Mesenchymal stem cell (in vitro differentiated cells and primary cell): ENCODE measurements at regions not wholly inside any gene's neighbourhood (a gene's known extent, or its start where the extent isn't known, plus 50 kb on each side); places are given as distances from the start of the nearest gene placed in this dataset.

Experiments
- DNase-seq: peaks from one replicate; pipeline ENCODE4 v3.0.0-alpha.2; 2013
- H2AFZ ChIP-seq: one replicate; pipeline ENCODE4 v1.6.1; 2013; ENCODE audit warnings: low read depth, mild to moderate bottlenecking, control low read depth, inconsistent platforms, low read length, moderate library complexity
- H2AK5ac ChIP-seq: 2 replicates; pipeline ENCODE4 v1.6.1; 2013; ENCODE audit warnings: low read length, moderate library complexity, mild to moderate bottlenecking, inconsistent platforms; ENCODE audit not compliant: severe bottlenecking
- H2BK120ac ChIP-seq: one replicate; pipeline ENCODE4 v1.6.1; 2013; ENCODE audit warnings: low read depth, mild to moderate bottlenecking, inconsistent platforms, low read length, moderate library complexity
- H2BK12ac ChIP-seq, 2 experiments: one replicate each; pipeline ENCODE4 v1.6.1; 2013; ENCODE audit warnings: inconsistent platforms in 2 of 2, low read length in 2 of 2, mild to moderate bottlenecking in 2 of 2, moderate library complexity in 2 of 2, control low read depth in 1 of 2
- H2BK15ac ChIP-seq: one replicate; pipeline ENCODE4 v1.6.1; 2013; ENCODE audit warnings: mild to moderate bottlenecking, low read depth, inconsistent platforms; ENCODE audit not compliant: poor library complexity, severe bottlenecking
- H2BK5ac ChIP-seq: 2 replicates; pipeline ENCODE4 v1.6.1; 2013; ENCODE audit warnings: low read depth, mild to moderate bottlenecking, low read length, control low read depth, inconsistent platforms; ENCODE audit not compliant: poor library complexity, severe bottlenecking
- H3K14ac ChIP-seq, 2 experiments: one replicate each; pipeline ENCODE4 v1.6.1; 2013; ENCODE audit warnings: inconsistent platforms in 2 of 2, low read length in 2 of 2, control low read depth in 1 of 2, mild to moderate bottlenecking in 1 of 2, moderate library complexity in 1 of 2
- H3K18ac ChIP-seq, 2 experiments: one replicate each; pipeline ENCODE4 v1.6.1; 2013; ENCODE audit warnings: inconsistent platforms in 2 of 2, low read length in 2 of 2, control low read depth in 1 of 2, low read depth in 1 of 2, mild to moderate bottlenecking in 1 of 2
- H3K23ac ChIP-seq, 2 experiments: one replicate each; pipeline ENCODE4 v1.6.1; 2013; ENCODE audit warnings: inconsistent platforms in 2 of 2, low read length in 2 of 2, mild to moderate bottlenecking in 2 of 2, moderate library complexity in 2 of 2, control low read depth in 1 of 2
- H3K27ac ChIP-seq: 2 replicates; pipeline ENCODE4 v1.5.1; 2013; ENCODE audit warnings: mild to moderate bottlenecking, moderate library complexity, low read length, control low read depth, inconsistent platforms; ENCODE audit not compliant: poor library complexity, severe bottlenecking
- H3K27me3 ChIP-seq, 2 experiments: 2 replicates each; pipeline versions ENCODE4 v1.6.1 to v1.7.0; 2013; ENCODE audit warnings: low read length in 2 of 2, mild to moderate bottlenecking in 2 of 2, moderate library complexity in 2 of 2, control low read depth in 1 of 2, inconsistent platforms in 1 of 2; ENCODE audit not compliant: control insufficient read depth in 1 of 2, insufficient read depth in 1 of 2
- H3K36me3 ChIP-seq, 2 experiments: 2 replicates each; pipeline versions ENCODE4 v1.6.1 to v1.7.0; 2013; ENCODE audit warnings: low read length in 2 of 2, control low read depth in 1 of 2, inconsistent platforms in 1 of 2, low read depth in 1 of 2, mild to moderate bottlenecking in 1 of 2; ENCODE audit not compliant: insufficient read depth in 2 of 2, control insufficient read depth in 1 of 2
- H3K4ac ChIP-seq, 2 experiments: one replicate each; pipeline ENCODE4 v1.6.1; 2013; ENCODE audit warnings: inconsistent platforms in 2 of 2, low read length in 2 of 2, mild to moderate bottlenecking in 2 of 2, moderate library complexity in 2 of 2, control low read depth in 1 of 2, low read depth in 1 of 2
- H3K4me1 ChIP-seq: 2 replicates; pipeline ENCODE4 v1.6.1; 2013; ENCODE audit warnings: low read depth, low read length, control low read depth; ENCODE audit not compliant: control insufficient read depth, insufficient read depth
- H3K4me2 ChIP-seq: 2 replicates; pipeline ENCODE4 v1.6.1; 2013; ENCODE audit warnings: low read length, mild to moderate bottlenecking, inconsistent platforms; ENCODE audit not compliant: poor library complexity, severe bottlenecking
- H3K4me3 ChIP-seq, 2 experiments: 2 replicates each; pipeline versions ENCODE4 v1.5.1 to v1.7.0; 2013; ENCODE audit warnings: low read length in 2 of 2, mild to moderate bottlenecking in 2 of 2, control low read depth in 1 of 2, low read depth in 1 of 2; ENCODE audit not compliant: insufficient read depth in 1 of 2
- H3K79me1 ChIP-seq: replicated peaks from 2 replicates; pipeline ENCODE4 v1.6.1; 2013; ENCODE audit warnings: mild to moderate bottlenecking, control low read depth, low read length, inconsistent platforms; ENCODE audit not compliant: poor library complexity, severe bottlenecking
- H3K9ac ChIP-seq: 2 replicates; pipeline ENCODE4 v1.7.0; 2013; ENCODE audit warnings: mild to moderate bottlenecking, low read length, moderate library complexity
- H3K9me3 ChIP-seq: 2 replicates; pipeline ENCODE4 v1.7.0; 2013; ENCODE audit warnings: mild to moderate bottlenecking, low read length; ENCODE audit not compliant: control insufficient read depth
- H4K8ac ChIP-seq: one replicate; pipeline ENCODE4 v1.6.1; 2013; ENCODE audit warnings: inconsistent platforms, mild to moderate bottlenecking, low read length, moderate library complexity
- H4K91ac ChIP-seq: one replicate; pipeline ENCODE4 v1.6.1; 2013; ENCODE audit warnings: mild to moderate bottlenecking, low read length, inconsistent platforms
- WGBS: methylation state at CpG from one replicate; pipeline ENCODE4 v1.1.7; 2013; ENCODE audit warnings: mixed read lengths; 5-methylcytosine and 5-hydroxymethylcytosine counted together

- H3K23ac ChIP-seq: no peak overlapping the region
- H2BK15ac ChIP-seq: no peak overlapping the region
- H3K18ac ChIP-seq: no peak overlapping the region
- no peak for DNase-seq
- no peak overlapping the region for H2BK12ac ChIP-seq
- no peak overlapping the region for H4K8ac ChIP-seq
- H3K9me3 ChIP-seq: peaks cover 17% of the 10 kb centered on the region
- H2AFZ ChIP-seq: no peak overlapping the region
- no peak overlapping the region for H2BK120ac ChIP-seq
- no peak overlapping the region for H4K91ac ChIP-seq
- H3K27ac ChIP-seq: no peak overlapping the region
- no peak overlapping the region for H3K4ac ChIP-seq
- no peak overlapping the region for H2AK5ac ChIP-seq
- H3K4me3 ChIP-seq: no peak overlapping the region
- H3K27me3 ChIP-seq: no peaks in the 10 kb centered on the region
- no peak overlapping the region for H3K14ac ChIP-seq
- WGBS: 97% methylated on average over 6 of the region's 6 CpGs
- H2BK5ac ChIP-seq: no peak overlapping the region
- no peaks in the 10 kb centered on the region for H3K4me1 ChIP-seq
- no peak overlapping the region for H3K4me2 ChIP-seq
- no peaks in the 10 kb centered on the region for H3K36me3 ChIP-seq
- H3K79me1 ChIP-seq: no peaks in the 10 kb centered on the region
- no peak overlapping the region for H3K9ac ChIP-seq
These were observed 605.7 kb upstream of the GRM7 start for GRCh38 chr3:6255229-6255628.

DNA sequence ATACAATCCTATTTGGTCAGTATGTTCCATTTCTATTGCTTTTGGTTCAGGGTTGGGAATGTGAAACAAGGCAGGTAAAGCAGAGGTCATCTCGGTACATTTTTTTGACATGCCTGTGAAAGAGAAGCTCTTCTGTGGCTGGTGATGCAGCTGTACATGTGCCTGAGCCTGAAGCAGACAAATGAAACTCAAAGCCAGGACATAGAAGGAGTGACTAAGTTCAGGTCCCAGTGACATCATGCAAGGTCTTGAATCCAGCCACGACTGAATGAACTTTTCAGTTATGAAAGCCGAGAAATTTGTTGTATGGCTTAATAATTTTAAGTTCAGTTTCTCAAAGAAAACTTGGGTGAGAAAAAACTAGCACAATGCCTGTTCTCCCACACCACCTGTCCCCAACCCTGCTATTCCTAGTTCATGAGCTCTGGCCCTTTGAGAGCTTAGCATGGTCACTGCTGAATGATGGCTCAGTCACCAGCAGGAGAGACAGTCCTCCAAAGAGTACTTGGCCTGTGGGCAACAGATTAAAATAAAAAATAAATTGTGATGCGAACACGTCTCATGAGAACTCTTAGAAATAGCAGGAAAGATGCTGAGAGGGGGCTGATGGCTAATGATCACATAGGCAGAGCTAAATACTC, 600.2 kb upstream of the GRM7 start:
- Histone ChIP-seq H3K36me3 (no peaks in the 10 kb centered on the region), H2AFZ (no peak overlapping the region), H3K9me3 (peaks cover 12% of the 10 kb centered on the region), H2BK5ac (no peak overlapping the region), H2BK12ac (no peak overlapping the region), H3K27me3 (no peaks in the 10 kb centered on the region), H4K91ac (no peak overlapping the region), H3K23ac (no peak overlapping the region), H4K8ac (no peak overlapping the region), H3K4ac (no peak overlapping the region), H3K4me3 (no peak overlapping the region), H3K4me1 (no peaks in the 10 kb centered on the region), H2BK120ac (no peak overlapping the region), H3K14ac (no peak overlapping the region), H2AK5ac (no peak overlapping the region), H2BK15ac (no peak overlapping the region), H3K9ac (no peak overlapping the region), H3K79me1 (no peaks in the 10 kb centered on the region), H3K27ac (no peak overlapping the region), H3K18ac (no peak overlapping the region), H3K4me2 (no peak overlapping the region)
- 68% methylated on average over 5 of the region's 5 CpGs for WGBS
- no peak for DNase-seq

- no peak overlapping the region for H3K23ac ChIP-seq
- H4K91ac ChIP-seq: no peak overlapping the region
- no peak overlapping the region for H3K4me3 ChIP-seq
- H3K4me2 ChIP-seq: no peak overlapping the region
- H2BK5ac ChIP-seq: no peak overlapping the region
- H2BK12ac ChIP-seq: no peak overlapping the region
- no peaks in the 10 kb centered on the region for H3K4me1 ChIP-seq
- H2BK15ac ChIP-seq: no peak overlapping the region
- H4K8ac ChIP-seq: no peak overlapping the region
- H3K27ac ChIP-seq: no peak overlapping the region
- WGBS: 100% methylated on average over 1 of the region's 2 CpGs
- H3K18ac ChIP-seq: no peak overlapping the region
- H3K27me3 ChIP-seq: no peaks in the 10 kb centered on the region
- no peak overlapping the region for H2AFZ ChIP-seq
- H2BK120ac ChIP-seq: no peak overlapping the region
- no peak overlapping the region for H3K4ac ChIP-seq
- H3K14ac ChIP-seq: no peak overlapping the region
- peaks cover 7% of the 10 kb centered on the region for H3K9me3 ChIP-seq
- no peak overlapping the region for H2AK5ac ChIP-seq
- no peaks in the 10 kb centered on the region for H3K79me1 ChIP-seq
- H3K36me3 ChIP-seq: no peaks in the 10 kb centered on the region
- no peak overlapping the region for H3K9ac ChIP-seq
- no peak for DNase-seq
These were observed 598.9 kb upstream of the GRM7 start for GRCh38 chr3:6262010-6262409.

DNA sequence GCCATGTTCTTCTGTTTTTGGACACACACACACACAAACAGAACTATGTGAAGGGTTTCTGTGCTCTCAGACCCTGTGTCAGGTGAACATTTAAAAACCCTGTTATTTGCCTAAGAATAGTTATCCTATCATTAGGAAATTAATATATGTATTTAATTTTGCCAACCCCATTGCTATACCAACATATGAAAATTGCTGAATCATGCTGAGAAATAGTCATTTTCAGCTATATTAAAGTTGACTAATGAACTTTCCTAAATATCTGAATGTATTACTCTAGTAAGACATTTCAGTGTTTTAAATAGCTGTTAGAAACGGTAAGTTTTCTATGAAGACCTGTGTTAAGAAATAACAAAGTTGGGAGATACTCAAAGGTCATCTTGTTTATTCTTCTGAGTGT, 596.9 kb upstream of the GRM7 start:
- H3K18ac ChIP-seq: no peak overlapping the region
- H3K4ac ChIP-seq: no peak overlapping the region
- no peak overlapping the region for H3K4me2 ChIP-seq
- H3K36me3 ChIP-seq: no peaks in the 10 kb centered on the region
- no peak overlapping the region for H4K91ac ChIP-seq
- no peak overlapping the region for H3K14ac ChIP-seq
- no peak for DNase-seq
- no peak overlapping the region for H2BK5ac ChIP-seq
- H3K27me3 ChIP-seq: no peaks in the 10 kb centered on the region
- H3K4me3 ChIP-seq: no peak overlapping the region
- no peak overlapping the region for H2AFZ ChIP-seq
- H3K79me1 ChIP-seq: no peaks in the 10 kb centered on the region
- no peak overlapping the region for H2BK15ac ChIP-seq
- H3K27ac ChIP-seq: no peak overlapping the region
- H2BK12ac ChIP-seq: no peak overlapping the region
- no CpG with 5 or more reads among the region's 1 CpG for WGBS
- H4K8ac ChIP-seq: no peak overlapping the region
- no peak overlapping the region for H2BK120ac ChIP-seq
- peaks cover 7% of the 10 kb centered on the region for H3K9me3 ChIP-seq
- H3K9ac ChIP-seq: no peak overlapping the region
- no peaks in the 10 kb centered on the region for H3K4me1 ChIP-seq
- no peak overlapping the region for H2AK5ac ChIP-seq
- no peak overlapping the region for H3K23ac ChIP-seq
